AG10803 (cell line): ENCODE measurements at regions not wholly inside any gene's neighbourhood (a gene's known extent, or its start where the extent isn't known, plus 50 kb on each side); places are given as distances from the start of the nearest gene placed in this dataset.

ENCODE experiments used
- DNase-seq: peaks from one replicate; pipeline ENCODE4 v3.0.0; 2010; ENCODE audit warnings: low read depth
- H3K4me3 ChIP-seq: 2 replicates; pipeline ENCODE4 v1.5.1; 2011; ENCODE audit warnings: mild to moderate bottlenecking, low read length, control low read depth
- TF ChIP-seq, protein P1 (sequence below): conservative IDR thresholded peaks from 2 replicates; pipeline ENCODE4 v1.5.1; 2011; ENCODE audit warnings: mild to moderate bottlenecking, low read length, control low read depth, inconsistent platforms

DNA sequence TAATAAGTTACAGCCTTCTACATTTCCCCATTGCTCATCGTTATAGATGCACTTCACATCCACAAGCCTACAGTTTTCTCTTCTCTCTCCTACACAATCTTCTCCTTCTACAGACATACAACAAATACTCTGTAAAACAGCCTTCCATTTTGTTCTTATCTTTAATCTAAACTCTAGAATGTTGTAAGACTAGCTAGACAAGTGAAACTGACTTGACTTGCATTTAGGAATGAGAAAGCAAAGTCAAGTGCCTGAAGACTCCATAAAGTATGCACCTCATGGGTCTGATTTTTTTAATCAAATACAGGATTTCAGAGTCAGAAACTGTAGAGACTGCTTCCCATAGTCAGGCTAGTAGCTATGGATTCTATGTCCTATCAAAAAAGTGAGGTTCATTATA lies 190.3 kb downstream of the KLHL28 start:
- no peak overlapping the region for H3K4me3 ChIP-seq
- TF ChIP-seq, protein P1, sequence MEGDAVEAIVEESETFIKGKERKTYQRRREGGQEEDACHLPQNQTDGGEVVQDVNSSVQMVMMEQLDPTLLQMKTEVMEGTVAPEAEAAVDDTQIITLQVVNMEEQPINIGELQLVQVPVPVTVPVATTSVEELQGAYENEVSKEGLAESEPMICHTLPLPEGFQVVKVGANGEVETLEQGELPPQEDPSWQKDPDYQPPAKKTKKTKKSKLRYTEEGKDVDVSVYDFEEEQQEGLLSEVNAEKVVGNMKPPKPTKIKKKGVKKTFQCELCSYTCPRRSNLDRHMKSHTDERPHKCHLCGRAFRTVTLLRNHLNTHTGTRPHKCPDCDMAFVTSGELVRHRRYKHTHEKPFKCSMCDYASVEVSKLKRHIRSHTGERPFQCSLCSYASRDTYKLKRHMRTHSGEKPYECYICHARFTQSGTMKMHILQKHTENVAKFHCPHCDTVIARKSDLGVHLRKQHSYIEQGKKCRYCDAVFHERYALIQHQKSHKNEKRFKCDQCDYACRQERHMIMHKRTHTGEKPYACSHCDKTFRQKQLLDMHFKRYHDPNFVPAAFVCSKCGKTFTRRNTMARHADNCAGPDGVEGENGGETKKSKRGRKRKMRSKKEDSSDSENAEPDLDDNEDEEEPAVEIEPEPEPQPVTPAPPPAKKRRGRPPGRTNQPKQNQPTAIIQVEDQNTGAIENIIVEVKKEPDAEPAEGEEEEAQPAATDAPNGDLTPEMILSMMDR, result no peak
- no peak for DNase-seq

DNA sequence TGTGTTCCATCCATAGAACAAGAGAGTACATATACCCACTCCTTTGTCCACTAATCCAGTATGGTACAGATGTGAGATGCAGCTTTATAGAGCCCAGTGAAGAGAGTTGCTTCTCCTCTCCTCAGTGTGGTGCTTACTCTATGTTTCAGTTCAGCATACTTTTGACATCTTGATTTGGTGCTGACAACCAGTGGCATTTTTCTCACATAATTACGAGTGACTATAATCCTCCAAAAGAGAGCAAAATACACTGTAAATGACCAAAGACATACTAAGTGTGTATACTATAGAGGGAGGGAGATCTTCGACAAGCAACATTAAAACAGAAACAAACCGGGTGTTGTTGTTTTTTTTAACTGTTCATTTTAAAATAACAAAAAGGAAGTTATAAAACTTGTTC lies 191.5 kb downstream of the KLHL28 start:
- DNase-seq, result no peak
- TF ChIP-seq, protein P1, result no peak

DNA sequence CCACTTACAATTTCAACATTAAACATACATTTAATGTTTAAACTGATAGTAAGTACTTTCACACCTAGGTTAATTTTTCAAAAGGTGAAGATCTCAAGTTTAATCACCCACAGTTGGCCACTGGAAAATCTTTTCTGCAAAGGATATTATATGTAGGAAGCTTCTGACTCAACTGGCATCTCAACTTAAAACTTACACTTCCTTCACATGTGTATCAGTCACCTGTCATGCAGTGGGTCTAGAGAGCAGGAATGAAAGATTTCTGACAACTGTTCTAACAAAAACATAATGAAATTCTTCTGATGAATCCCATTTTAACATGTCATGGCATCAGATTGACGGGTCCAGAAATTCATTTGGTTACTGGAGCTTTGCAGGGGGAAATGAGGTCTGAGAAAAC lies 192.8 kb downstream of the KLHL28 start:
- TF ChIP-seq, protein P1, result no peak
- no peak for DNase-seq
- no peak overlapping the region for H3K4me3 ChIP-seq

More for the DNA sequence above, 191.5 kb downstream of the KLHL28 start:
- no peak overlapping the region for H3K4me3 ChIP-seq

DNA sequence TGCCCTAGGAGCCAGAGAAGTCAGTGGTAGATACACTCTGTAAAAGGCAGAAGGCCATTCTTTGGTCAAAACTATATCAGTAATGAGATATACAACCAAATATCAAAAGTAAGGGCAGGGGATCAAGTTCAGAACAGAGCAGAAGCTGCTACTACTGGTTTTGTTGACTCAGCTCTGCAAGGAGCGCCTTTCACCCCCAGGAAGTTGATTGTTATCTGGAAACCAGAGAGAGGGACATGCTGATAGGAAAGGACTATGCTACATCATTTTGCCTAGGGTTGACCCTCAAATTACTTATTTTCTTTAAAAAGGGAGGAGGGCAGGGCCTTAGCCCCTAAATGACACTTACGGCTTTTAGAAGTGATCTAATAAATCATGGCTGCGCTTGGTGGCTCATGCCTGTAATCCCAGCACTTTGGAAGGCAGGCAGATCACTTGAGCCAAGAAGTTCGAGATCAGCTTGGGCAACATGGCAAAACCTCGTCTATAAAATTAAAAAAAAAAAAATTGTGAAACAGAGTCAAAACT lies 194.0 kb downstream of the KLHL28 start:
- TF ChIP-seq, protein P1, result no peak
- H3K4me3 ChIP-seq, result no peak overlapping the region
- no peak for DNase-seq

DNA sequence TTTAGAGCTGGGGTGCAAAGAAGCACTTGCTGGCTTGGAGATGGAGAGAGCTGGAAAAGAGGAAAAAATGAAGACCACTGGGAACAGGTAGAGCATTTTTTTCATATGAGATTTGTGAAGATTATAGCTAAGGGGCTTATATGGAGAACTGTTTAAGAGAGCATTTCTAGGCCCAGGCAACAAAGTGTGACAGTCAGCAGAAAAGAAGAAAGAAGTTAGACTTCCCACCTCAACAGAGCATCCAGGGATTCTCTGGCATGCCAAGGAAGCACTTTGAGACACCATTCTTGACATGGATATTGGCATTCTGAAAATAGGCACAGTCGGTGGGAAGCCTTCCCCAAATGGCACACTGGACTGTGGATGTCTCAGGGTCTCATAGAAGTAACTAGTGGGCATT lies 195.5 kb downstream of the KLHL28 start:
- no peak for DNase-seq
- no peak overlapping the region for H3K4me3 ChIP-seq
- TF ChIP-seq, protein P1, result no peak

DNA sequence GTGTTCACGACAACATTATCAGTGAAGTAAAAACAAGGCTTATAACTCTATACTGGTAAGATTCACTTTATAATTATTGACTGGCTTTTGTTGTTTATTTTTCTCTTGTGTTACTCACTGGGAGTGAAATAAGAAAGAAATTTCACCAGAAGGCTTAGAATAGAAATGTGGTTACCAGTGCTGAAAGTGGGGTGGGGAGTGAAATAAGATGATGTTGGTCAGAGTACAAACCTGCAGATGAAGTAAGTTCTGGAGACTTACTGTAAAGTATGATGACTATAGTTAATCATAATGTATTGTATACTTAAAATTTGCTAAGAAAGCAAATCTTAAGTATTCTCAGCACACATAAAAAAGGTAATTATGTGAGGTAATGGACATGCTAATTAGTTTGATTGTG lies 198.4 kb downstream of the KLHL28 start:
- no peak overlapping the region for H3K4me3 ChIP-seq
- DNase-seq, result no peak
- TF ChIP-seq, protein P1, result no peak

DNA sequence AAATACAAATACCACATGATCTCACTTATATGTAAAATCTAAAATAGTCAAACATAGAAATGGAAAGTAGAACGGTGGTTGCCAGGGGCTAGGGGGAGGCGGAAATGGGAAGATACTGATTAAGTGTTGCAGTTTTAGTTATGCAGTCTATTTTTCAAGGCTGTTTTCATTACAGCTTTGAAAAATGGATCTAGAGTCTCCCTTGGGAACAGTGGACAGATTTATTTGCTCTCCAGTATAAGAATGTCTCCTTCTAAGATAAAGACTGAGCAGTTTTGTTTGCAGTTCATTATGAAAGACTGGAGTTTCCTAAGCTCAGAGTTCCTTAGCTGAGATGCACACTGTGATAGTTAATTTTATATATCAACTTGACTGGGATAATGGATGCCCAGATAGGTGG lies 202.5 kb downstream of the KLHL28 start:
- TF ChIP-seq, protein P1, result no peak
- H3K4me3 ChIP-seq, result no peak overlapping the region

More for the DNA sequence above, 202.5 kb downstream of the KLHL28 start:
- no peak for DNase-seq
